GM12801 (cell line): ENCODE measurements at regions not wholly inside any gene's neighbourhood (a gene's known extent, or its start where the extent isn't known, plus 50 kb on each side); places are given as distances from the start of the nearest gene placed in this dataset.

Experiments used
- CTCF ChIP-seq: IDR thresholded peaks from one replicate; pipeline ENCODE4 v1.5.1; 2011; ENCODE audit warnings: control low read depth; ENCODE audit not compliant: insufficient read length; ENCODE audit errors: extremely low read depth

DNA sequence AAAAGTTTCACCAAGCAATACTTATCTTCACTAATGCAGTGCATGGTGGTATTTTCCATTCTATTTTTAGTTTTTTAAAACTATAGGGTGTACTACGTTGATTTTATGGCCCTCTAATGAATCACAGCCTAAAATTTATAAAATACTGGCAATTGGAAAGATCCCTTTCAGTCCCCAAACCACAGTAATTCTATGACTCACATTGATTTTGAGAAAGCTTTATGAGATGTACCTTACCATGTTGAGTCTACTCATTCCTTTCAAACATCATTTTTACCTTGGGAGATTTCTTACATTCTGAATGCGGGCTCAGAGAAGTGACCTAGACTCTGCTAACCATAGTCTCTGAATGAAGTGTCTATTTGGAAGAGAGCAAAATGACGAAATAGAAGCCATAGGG is 141.6 kb downstream of the GPR85 start:
- TF ChIP-seq CTCF: no peak

DNA sequence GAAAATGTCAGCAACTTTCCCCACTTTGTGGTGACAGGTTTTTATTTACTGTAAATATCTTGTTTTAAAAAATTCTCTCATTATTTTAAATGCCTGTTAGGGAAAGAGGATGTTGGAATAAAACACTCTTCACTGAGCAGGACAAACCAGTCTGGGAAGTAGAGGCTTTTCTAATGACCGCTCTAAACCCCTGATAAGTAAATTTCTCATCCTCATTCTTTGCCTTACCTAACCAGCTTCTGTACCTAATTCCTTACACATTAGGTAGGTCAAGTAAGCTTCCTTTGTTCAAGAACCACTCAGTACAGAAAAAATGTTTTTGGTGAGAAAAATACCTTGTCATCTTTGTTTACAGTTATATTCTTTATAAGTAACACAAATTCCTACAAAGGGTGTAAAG is 143.6 kb downstream of the GPR85 start:
- TF ChIP-seq CTCF: no peak

DNA sequence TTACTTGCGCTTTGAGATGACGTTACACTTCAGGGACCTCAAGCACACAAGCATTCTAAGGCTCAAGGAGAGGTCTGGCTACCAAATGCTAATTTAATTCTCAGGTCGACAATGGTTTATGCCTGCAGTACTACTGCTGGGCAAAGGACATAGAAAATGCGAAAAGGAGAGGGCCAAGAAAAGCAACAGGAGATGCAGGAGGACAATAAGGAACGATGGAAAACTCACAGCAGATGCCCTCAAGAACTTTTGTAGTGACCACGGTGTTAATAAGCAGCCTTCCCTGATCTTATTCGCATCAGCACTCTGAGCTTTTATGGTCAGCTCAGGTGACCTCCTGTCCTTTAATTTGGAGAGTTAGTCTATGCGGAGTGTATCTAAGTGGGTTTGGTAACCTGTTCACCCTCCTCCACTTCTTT is 146.3 kb downstream of the GPR85 start:
- TF ChIP-seq CTCF: no peak

DNA sequence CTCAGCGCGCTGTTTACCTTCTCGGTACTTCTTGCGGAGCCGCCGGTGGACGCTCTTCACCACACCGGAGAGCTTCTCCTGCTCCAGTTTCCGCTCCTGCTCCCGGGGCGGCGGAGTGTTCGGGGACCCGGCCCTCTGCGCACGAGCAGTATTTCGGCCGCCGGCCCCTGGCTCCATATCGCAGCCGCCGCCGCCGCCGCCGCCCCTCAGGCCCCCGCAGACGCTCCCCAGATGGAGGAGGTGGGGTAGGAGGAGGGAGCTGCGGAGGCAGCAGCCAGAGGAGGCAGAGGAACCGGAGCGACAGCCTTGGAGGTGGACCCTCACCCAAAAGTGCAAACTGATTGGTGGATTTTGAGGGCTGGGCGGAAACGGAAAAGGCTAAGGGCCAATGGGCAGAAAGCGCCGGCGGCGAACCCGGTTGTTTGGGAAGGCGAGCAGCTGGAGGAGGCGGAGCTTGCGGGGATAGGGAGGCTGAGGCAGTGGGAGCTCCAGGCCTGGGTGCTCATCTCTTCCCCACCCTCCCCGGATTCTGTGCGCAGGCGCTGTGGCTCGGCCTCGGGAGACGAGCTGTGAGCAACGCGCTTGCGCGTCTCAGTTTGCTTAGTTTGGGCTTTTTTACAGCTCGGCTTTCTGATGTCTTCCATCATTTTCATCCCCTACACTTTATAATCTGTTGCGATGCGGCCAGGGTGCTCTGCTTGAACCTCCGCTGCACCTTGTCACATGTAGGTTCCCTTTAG is 146.9 kb downstream of the GPR85 start:
- TF ChIP-seq CTCF: no peak

GRCh38 chr7:112938863-112939573 is 147.6 kb downstream of the GPR85 start:
- TF ChIP-seq CTCF: no peak

DNA sequence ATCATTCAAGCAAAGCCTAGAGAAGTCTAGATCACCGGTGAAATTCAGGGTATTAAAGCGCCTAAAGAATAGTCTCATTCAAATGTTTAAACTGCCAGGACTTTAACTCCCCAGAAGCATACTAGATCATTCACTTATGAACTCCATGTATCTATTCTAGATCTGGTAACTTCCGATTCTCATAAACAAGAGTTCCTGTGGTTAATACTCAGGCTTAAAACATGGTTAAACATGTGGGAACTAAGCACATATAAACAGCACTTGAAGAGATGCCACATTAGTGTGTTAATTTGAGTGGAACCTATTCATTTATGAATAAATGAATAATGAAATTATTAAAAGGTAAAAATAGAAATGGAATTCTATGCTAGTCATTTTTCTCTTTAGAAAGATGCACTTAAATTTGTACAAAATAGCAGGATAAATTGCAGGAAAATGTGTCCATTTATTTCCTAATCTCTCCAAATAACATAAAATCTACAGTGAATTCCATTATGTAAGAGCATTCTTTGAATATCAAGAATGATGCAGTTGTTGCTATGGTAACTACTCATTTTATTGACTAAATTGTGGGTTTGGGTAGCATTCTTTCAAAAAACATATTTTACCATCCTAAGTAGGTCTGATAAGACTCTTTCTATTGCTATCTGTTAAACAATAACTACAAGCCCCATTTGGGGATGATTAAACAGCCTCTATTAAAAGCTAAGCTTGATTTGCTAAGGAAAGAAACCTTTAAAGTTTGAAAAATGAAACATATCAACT is 147.6 kb upstream of the TMEM168 start:
- TF ChIP-seq CTCF: no peak

GRCh38 chr7:112933598-112933997 is 143.4 kb upstream of the TMEM168 start:
- no peak for TF ChIP-seq CTCF
